ENCODE measurements at regions not wholly inside any gene's neighbourhood (a gene's known extent, or its start where the extent isn't known, plus 50 kb on each side); places are given as distances from the start of the nearest gene placed in this dataset.

GRCh38 chr7:142689439-142690120 lies 59.7 kb upstream of the PRSS1 start:
- Histone ChIP-seq H3K4me1 (no peaks in the 10 kb centered on the region), H3K9me3 (no peaks in the 10 kb centered on the region), H3K36me3 (no peaks in the 10 kb centered on the region), H3K27ac (no peak overlapping the region), H3K4me3 (no peak overlapping the region), H3K27me3 (no peaks in the 10 kb centered on the region)
- 58 to 67% methylated on average over 3 of the region's 3 CpGs for WGBS, 2 donors
- intact Hi-C loops (cut with DNase I), result no loop called here
- TF ChIP-seq CTCF (IDR thresholded peaks at IDR 0.05) (no peak), POLR2A (IDR thresholded peaks at IDR 0.05) (no peak)
- DNase-seq, result no peak

- 67 to 70% methylated on average over 1 to 2 of the region's 2 CpGs for WGBS, 2 donors
- no peaks in the 10 kb centered on the region for H3K4me1 ChIP-seq
- H3K27ac ChIP-seq, result no peak overlapping the region
- H3K4me3 ChIP-seq, result no peak overlapping the region
- intact Hi-C loops (cut with DNase I), result no loop called here
- no peak for DNase-seq
- H3K36me3 ChIP-seq, result no peaks in the 10 kb centered on the region
- TF ChIP-seq CTCF (IDR thresholded peaks at IDR 0.05) (no peak), POLR2A (IDR thresholded peaks at IDR 0.05) (no peak)
- no peaks in the 10 kb centered on the region for H3K9me3 ChIP-seq
- no peaks in the 10 kb centered on the region for H3K27me3 ChIP-seq
Observed at GRCh38 chr7:142685877-142686508, 63.3 kb upstream of the PRSS1 start.

GRCh38 chr7:142681314-142682092 lies 67.8 kb upstream of the PRSS1 start:
- Histone ChIP-seq H3K4me1 (no peaks in the 10 kb centered on the region), H3K36me3 (no peaks in the 10 kb centered on the region), H3K27ac (no peak overlapping the region), H3K4me3 (no peak overlapping the region), H3K27me3 (no peaks in the 10 kb centered on the region), H3K9me3 (no peaks in the 10 kb centered on the region)
- intact Hi-C loops (cut with DNase I), result no loop called here
- TF ChIP-seq POLR2A (IDR thresholded peaks at IDR 0.05) (no peak), CTCF (IDR thresholded peaks at IDR 0.05) (no peak)
- no peak for DNase-seq
- 58 to 75% methylated on average over 2 to 3 of the region's 3 CpGs for WGBS, 2 donors

- TF ChIP-seq CTCF (IDR thresholded peaks at IDR 0.05) (no peak), POLR2A (IDR thresholded peaks at IDR 0.05) (no peak)
- 53 to 58% methylated on average over 2 of the region's 2 CpGs for WGBS, 2 donors
- Histone ChIP-seq H3K27me3 (no peaks in the 10 kb centered on the region), H3K4me3 (no peak overlapping the region), H3K36me3 (no peaks in the 10 kb centered on the region), H3K27ac (no peak overlapping the region), H3K9me3 (no peaks in the 10 kb centered on the region), H3K4me1 (no peaks in the 10 kb centered on the region)
- intact Hi-C loops (cut with DNase I), result no loop called here
- no peak for DNase-seq
Observed at GRCh38 chr7:142671506-142671905, 77.8 kb upstream of the PRSS1 start.

- H3K36me3 ChIP-seq, result no peaks in the 10 kb centered on the region
- intact Hi-C loops (cut with DNase I), result no loop called here
- TF ChIP-seq CTCF (IDR thresholded peaks at IDR 0.05) (no peak), POLR2A (IDR thresholded peaks at IDR 0.05) (no peak)
- no peak overlapping the region for H3K27ac ChIP-seq
- no peaks in the 10 kb centered on the region for H3K27me3 ChIP-seq
- DNase-seq, result no peak
- no peak overlapping the region for H3K4me3 ChIP-seq
- no peaks in the 10 kb centered on the region for H3K4me1 ChIP-seq
- 0 to 15% methylated on average over 1 of the region's 1 CpG for WGBS, 2 donors
- no peaks in the 10 kb centered on the region for H3K9me3 ChIP-seq
Observed at GRCh38 chr7:142670511-142670910, 78.8 kb upstream of the PRSS1 start.
